PC-3 (cell line): ENCODE measurements at regions not wholly inside any gene's neighbourhood (a gene's known extent, or its start where the extent isn't known, plus 50 kb on each side); places are given as distances from the start of the nearest gene placed in this dataset.
"Not testable (repeated sequence)": the region's sequence is repeated elsewhere in the genome, so short reads cannot be mapped to it uniquely, and the experiment has no call there.

ENCODE experiments used
- ATAC-seq: fragments of 200-7000 bp; cut with Tn5 transposase; 2 replicates; pipeline ENCODE4 v1.9.1; 2020; ENCODE audit warnings: mild to moderate bottlenecking, moderate library complexity
- BruUV-seq: library from RNA; stranded (reverse); fragments of 400-500 nt; replicated peaks from 2 replicates; lab custom pipeline; 2021; lab: Mats Ljungman, UMichigan
- CTCF ChIA-PET: fragments of 300-600 bp; sonication (Branson Sonifier 250); formaldehyde crosslinking; loops from one replicate; lab custom pipeline; 2022; ENCODE audit warnings: antibody characterized with exemption; lab: Charles Lee
- POLR2A ChIA-PET: fragments of 300-600 bp; sonication (Branson Sonifier 250); formaldehyde crosslinking; loops from one replicate; lab custom pipeline; 2022; ENCODE audit warnings: antibody characterized with exemption; ENCODE audit not compliant: unreplicated experiment; lab: Charles Lee
- DNase-seq: peaks from one replicate; pipeline ENCODE4 v3.0.0-alpha.2; 2015
- H2AFZ ChIP-seq: fragments of 300-600 bp; sonication (generic); 2 replicates; pipeline ENCODE4 v1.6.0; 2016; ENCODE audit warnings: antibody characterized with exemption, low read length
- H3F3A ChIP-seq: fragments of 300-600 bp; sonication (generic); one replicate; pipeline ENCODE4 v1.6.0; 2017; ENCODE audit warnings: antibody characterized with exemption, low read length, control low read depth, mild to moderate bottlenecking; ENCODE audit not compliant: unreplicated experiment
- H3K27ac ChIP-seq: fragments of 300-600 bp; sonication (generic); 2 replicates; pipeline ENCODE4 v1.5.1; 2016; ENCODE audit warnings: mild to moderate bottlenecking, low read length
- H3K27me3 ChIP-seq: fragments of 300-600 bp; sonication (generic); 2 replicates; pipeline ENCODE4 v1.6.1; 2016; ENCODE audit warnings: low read length, mixed read lengths
- H3K36me3 ChIP-seq: fragments of 300-600 bp; sonication (generic); 2 replicates; pipeline ENCODE4 v1.6.1; 2016; ENCODE audit warnings: low read depth, mixed run types, low read length, mixed read lengths
- H3K4me1 ChIP-seq: fragments of 300-600 bp; sonication (generic); 2 replicates; pipeline ENCODE4 v1.5.1; 2016; ENCODE audit warnings: low read length; ENCODE audit not compliant: insufficient read depth
- H3K4me2 ChIP-seq: fragments of 300-600 bp; sonication (generic); 2 replicates; pipeline ENCODE4 v1.6.0; 2016; ENCODE audit warnings: low read length
- H3K4me3 ChIP-seq: fragments of 300-600 bp; sonication (generic); 2 replicates; pipeline ENCODE4 v1.5.1; 2016; ENCODE audit warnings: mild to moderate bottlenecking, low read length, mixed read lengths
- H3K79me2 ChIP-seq: fragments of 300-600 bp; sonication (generic); 2 replicates; pipeline ENCODE4 v1.6.1; 2017; ENCODE audit warnings: low read length, mixed read lengths
- H3K9ac ChIP-seq: fragments of 300-600 bp; sonication (generic); 2 replicates; pipeline ENCODE4 v1.6.0; 2016; ENCODE audit warnings: mild to moderate bottlenecking, low read length
- H3K9me2 ChIP-seq: fragments of 300-600 bp; sonication (generic); replicated peaks from 2 replicates; pipeline ENCODE4 v1.6.1; 2016; ENCODE audit warnings: mixed run types, low read length, mixed read lengths
- H3K9me3 ChIP-seq: fragments of 300-600 bp; sonication (generic); 2 replicates; pipeline ENCODE4 v1.6.1; 2016; ENCODE audit warnings: low read length, mixed read lengths
- H4K20me1 ChIP-seq: fragments of 300-600 bp; sonication (generic); 2 replicates; pipeline ENCODE4 v1.6.1; 2016; ENCODE audit warnings: low read length, mixed read lengths
- CTCF ChIP-seq: fragments of 300-600 bp; sonication (generic); conservative IDR thresholded peaks from 2 replicates; pipeline ENCODE4 v1.5.1; 2017; ENCODE audit warnings: antibody characterized with exemption, low read depth, mild to moderate bottlenecking, low read length
- EZH2 ChIP-seq: fragments of 300-600 bp; sonication (generic); IDR thresholded peaks from one replicate; pipeline ENCODE4 v1.6.1; 2017; ENCODE audit warnings: antibody characterized with exemption, mild to moderate bottlenecking, low read length; ENCODE audit not compliant: unreplicated experiment
- EZH2phosphoT487 ChIP-seq: fragments of 300-600 bp; sonication (generic); IDR thresholded peaks from 2 replicates; pipeline ENCODE4 v1.6.1; 2018; ENCODE audit warnings: mild to moderate bottlenecking, antibody characterized with exemption, low read length, borderline replicate concordance
- intact Hi-C: fragments of 100-400 bp; cut with micrococcal nuclease; formaldehyde crosslinking; loops from 2 replicates; pipeline ENCODE4 v1.9.0; 2023

DNA sequence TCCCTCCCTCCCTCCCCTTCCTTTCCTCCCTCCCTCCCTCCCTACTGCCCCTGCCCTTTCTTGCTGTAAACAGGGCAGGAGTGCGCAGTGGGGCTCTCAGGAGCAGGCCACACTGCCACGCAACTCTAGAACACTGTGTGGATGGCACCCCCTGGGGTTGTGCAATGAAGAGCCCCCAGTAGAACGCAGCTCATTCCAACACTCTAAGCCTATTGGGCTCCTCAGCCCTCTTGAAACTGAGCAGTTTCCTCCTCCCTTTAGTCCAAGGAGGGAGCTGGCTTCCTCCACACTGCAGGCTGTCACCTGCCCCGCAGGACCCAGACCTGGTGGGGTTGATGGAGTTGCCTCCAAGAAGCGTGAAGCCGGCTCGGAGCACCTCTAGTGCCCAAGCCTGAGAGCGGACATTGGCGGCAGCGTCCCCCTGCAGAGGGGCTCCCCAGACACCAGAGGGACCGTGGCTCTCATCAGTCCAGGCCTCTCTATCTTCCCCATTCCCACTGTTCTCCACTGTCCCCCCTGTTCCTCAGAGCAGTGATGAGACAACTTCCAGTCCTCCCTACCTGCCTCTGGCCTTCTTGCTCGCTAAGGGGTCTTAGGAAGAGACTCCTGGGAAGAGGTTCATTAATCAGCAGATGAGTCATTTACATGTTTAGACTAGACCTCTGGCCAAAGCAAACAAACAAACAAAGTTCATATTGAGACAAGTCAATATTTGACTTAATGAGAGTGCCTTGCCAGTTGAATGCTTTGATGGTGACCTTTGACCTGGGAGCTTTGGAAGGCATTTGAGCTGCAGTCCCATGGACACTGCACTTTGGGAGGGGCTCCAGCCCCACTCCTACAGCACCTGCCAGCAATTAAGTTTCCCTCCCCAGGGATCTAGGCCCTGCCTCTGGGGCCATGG, 64.0 kb downstream of the RPUSD4 start:
- no peak overlapping the region for H2AFZ ChIP-seq
- no peaks in the 10 kb centered on the region for H3K9me2 ChIP-seq
- H3F3A ChIP-seq, result no peaks in the 10 kb centered on the region
- H3K4me2 ChIP-seq, result no peak overlapping the region
- H3K36me3 ChIP-seq, result no peaks in the 10 kb centered on the region
- peaks cover 7% of the 10 kb centered on the region for H3K4me1 ChIP-seq
- H3K9me3 ChIP-seq, result no peaks in the 10 kb centered on the region
- ChIA-PET POLR2A (no interaction called here), CTCF (no interaction called here)
- H3K79me2 ChIP-seq, result no peaks in the 10 kb centered on the region
- no peaks in the 10 kb centered on the region for H4K20me1 ChIP-seq
- H3K27ac ChIP-seq, result no peak overlapping the region
- DNase-seq (peak; percentile 37), ATAC-seq (peak; percentile 28; the same call in 1 of the 2 replicates)
- TF ChIP-seq EZH2phosphoT487, result no peak
- no TSS peak for BruUV-seq
- H3K4me3 ChIP-seq, result no peak overlapping the region
- H3K27me3 ChIP-seq, result no peaks in the 10 kb centered on the region
- no peak overlapping the region for H3K9ac ChIP-seq
- intact Hi-C loops, result no loop called here

DNA sequence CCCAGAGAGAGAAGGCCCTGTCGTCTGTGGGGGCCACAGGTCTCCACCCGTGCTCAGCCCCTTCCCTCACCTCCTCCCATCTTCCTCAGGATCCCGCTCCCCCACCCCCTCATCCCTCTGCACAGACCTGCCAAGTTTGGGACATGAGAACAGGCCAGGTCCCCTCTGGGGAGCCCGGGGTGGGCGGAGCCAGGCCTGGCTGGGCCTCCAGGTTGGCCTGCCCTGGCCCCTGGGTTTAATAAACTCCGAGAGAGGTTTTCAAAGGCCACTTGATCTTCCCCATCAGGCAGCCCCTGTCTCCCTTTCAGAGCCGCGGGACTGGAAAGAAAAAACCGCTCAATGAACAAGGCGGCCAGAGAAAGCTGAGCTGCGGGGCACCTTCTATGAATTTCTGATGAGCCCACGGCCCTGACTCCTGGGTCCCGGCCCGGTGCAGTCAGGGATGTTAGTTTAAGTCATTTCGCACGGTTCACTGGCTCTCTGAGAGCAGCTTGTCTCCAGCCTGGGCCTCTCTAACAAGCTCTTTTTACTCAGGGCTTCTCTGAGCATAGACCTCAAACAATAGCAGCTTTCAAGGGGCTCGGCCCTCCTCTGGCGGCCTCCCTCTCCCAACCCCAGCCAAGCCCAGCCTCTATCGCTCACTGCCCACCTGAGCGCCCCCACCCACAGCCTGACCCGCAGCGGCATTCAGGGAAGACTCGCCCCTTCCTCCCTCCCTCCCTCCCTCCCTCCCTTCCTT, 64.8 kb downstream of the RPUSD4 start:
- Histone ChIP-seq H4K20me1 (no peaks in the 10 kb centered on the region), H3K27ac (no peak overlapping the region), H3F3A (no peaks in the 10 kb centered on the region), H3K4me2 (no peak overlapping the region), H3K36me3 (no peaks in the 10 kb centered on the region), H3K9me2 (no peaks in the 10 kb centered on the region), H3K27me3 (no peaks in the 10 kb centered on the region), H3K9me3 (no peaks in the 10 kb centered on the region), H3K9ac (no peak overlapping the region), H3K4me1 (peaks cover 7% of the 10 kb centered on the region), H3K4me3 (no peak overlapping the region), H3K79me2 (no peaks in the 10 kb centered on the region), H2AFZ (no peak overlapping the region)
- BruUV-seq, result no TSS peak
- DNase-seq (no peak), ATAC-seq (no peak)
- TF ChIP-seq EZH2 (no peak), EZH2phosphoT487 (no peak), CTCF (no peak)
- CTCF ChIA-PET, result no interaction called here
- intact Hi-C loops, result no loop called here
- POLR2A ChIA-PET, result no interaction called here

DNA sequence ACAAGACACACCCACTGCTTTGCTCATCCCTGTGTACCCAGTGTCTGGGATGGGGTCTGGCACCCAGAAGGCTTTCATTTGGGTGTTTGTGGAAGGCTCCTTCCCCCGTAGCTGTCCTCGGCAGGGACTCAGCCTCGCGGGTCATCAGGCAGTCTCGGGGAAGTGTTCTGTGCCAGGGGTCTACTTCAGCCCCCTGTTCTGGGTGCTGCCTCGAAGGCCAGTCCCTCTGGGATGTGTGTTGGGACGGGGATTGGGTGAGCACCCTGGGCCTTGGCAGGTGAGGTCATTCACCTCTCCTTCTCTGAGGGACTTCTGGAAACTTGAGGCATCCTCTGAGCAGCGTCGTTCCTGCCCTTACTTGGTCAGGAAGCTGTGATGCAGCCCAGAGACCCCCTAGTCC, 65.5 kb downstream of the RPUSD4 start:
- BruUV-seq, result no TSS peak
- intact Hi-C loops, result no loop called here

DNA sequence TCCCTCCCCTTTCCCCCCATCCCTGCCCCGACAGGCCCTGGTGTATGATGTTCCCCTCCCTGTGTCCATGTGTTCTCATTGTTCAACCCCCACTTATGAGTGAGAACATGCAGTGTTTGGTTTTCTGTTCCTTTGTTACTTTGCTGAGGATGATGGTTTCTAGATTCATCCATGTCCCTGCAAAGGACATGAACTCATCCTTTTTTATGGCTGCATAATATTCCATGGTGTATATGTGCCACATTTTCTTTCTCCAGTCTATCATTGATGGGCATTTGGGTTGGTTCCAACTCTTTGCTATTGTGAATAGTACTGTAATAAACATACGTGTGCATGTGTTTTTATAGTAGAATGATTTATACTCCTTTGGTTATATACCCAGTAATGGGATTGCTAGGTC, 68.0 kb downstream of the RPUSD4 start:
- ATAC-seq, DNase-seq, H3K9me3 ChIP-seq, H3K4me2 ChIP-seq, H3F3A ChIP-seq, H3K36me3 ChIP-seq, H3K4me3 ChIP-seq, intact Hi-C loops, H4K20me1 ChIP-seq, H3K27ac ChIP-seq, BruUV-seq, POLR2A ChIA-PET, CTCF ChIA-PET, H3K9me2 ChIP-seq, H2AFZ ChIP-seq, H3K9ac ChIP-seq, H3K79me2 ChIP-seq: not testable (repeated sequence)
- Histone ChIP-seq H3K4me1 (peaks cover 11% of the 10 kb centered on the region), H3K27me3 (peaks cover 22% of the 10 kb centered on the region; the same call in 1 of the 2 replicates)

More for the DNA sequence above, 65.5 kb downstream of the RPUSD4 start:
- TF ChIP-seq CTCF, result no peak
- TF ChIP-seq EZH2, result no peak
- TF ChIP-seq EZH2phosphoT487, result no peak
- Histone ChIP-seq H3K27ac (no peak overlapping the region), H3K9me3 (no peaks in the 10 kb centered on the region), H3K4me2 (no peak overlapping the region), H3F3A (no peaks in the 10 kb centered on the region), H3K36me3 (no peaks in the 10 kb centered on the region), H3K79me2 (no peaks in the 10 kb centered on the region), H3K27me3 (peaks cover 1% of the 10 kb centered on the region; the same call in 1 of the 2 replicates), H3K4me3 (no peak overlapping the region), H4K20me1 (no peaks in the 10 kb centered on the region), H3K4me1 (peaks cover 7% of the 10 kb centered on the region), H3K9ac (no peak overlapping the region), H3K9me2 (no peaks in the 10 kb centered on the region), H2AFZ (no peak overlapping the region)
- DNase-seq, result no peak
- no peak for ATAC-seq
- ChIA-PET CTCF (no interaction called here), POLR2A (no interaction called here)
